ENCODE measurements at regions not wholly inside any gene's neighbourhood (a gene's known extent, or its start where the extent isn't known, plus 50 kb on each side); places are given as distances from the start of the nearest gene placed in this dataset.

DNA sequence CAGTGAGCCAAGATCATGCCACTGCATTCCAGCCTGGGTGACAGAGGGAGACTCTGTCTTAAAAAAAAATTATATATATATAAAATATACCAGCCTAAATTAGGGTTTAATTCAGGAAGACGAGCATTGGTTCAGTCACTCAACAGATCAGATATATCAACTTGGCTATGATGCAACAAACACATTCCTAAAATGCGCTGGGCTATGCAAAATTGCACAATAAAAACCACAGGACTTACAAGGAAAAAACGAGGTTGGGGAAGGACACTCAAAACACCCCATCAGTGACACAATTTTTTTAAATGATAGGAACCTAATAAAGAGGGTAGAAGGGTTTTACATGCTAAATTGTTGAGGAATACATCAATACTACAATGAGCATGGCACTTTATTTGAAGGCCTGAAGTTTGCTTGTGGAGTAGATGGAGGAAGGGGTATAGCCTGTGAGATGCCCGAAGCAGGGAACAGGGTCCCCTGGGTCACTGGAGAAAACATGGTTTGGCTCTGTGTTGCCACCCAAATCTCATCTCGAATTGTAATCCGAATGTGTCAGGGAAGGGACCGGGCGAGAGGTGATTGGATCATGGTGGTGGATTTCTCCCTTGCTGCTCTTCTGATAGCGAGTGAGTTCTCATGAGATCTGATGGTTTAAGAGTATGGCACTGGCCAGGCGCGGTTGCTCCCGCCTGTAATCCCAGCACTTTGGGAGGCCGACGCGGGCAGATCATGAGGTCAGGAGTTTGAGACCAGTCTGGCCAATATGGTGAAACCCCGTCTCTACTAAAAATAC lies 71.2 kb downstream of the TNFAIP2 start (continued):
- TF ChIP-seq, protein P1, sequence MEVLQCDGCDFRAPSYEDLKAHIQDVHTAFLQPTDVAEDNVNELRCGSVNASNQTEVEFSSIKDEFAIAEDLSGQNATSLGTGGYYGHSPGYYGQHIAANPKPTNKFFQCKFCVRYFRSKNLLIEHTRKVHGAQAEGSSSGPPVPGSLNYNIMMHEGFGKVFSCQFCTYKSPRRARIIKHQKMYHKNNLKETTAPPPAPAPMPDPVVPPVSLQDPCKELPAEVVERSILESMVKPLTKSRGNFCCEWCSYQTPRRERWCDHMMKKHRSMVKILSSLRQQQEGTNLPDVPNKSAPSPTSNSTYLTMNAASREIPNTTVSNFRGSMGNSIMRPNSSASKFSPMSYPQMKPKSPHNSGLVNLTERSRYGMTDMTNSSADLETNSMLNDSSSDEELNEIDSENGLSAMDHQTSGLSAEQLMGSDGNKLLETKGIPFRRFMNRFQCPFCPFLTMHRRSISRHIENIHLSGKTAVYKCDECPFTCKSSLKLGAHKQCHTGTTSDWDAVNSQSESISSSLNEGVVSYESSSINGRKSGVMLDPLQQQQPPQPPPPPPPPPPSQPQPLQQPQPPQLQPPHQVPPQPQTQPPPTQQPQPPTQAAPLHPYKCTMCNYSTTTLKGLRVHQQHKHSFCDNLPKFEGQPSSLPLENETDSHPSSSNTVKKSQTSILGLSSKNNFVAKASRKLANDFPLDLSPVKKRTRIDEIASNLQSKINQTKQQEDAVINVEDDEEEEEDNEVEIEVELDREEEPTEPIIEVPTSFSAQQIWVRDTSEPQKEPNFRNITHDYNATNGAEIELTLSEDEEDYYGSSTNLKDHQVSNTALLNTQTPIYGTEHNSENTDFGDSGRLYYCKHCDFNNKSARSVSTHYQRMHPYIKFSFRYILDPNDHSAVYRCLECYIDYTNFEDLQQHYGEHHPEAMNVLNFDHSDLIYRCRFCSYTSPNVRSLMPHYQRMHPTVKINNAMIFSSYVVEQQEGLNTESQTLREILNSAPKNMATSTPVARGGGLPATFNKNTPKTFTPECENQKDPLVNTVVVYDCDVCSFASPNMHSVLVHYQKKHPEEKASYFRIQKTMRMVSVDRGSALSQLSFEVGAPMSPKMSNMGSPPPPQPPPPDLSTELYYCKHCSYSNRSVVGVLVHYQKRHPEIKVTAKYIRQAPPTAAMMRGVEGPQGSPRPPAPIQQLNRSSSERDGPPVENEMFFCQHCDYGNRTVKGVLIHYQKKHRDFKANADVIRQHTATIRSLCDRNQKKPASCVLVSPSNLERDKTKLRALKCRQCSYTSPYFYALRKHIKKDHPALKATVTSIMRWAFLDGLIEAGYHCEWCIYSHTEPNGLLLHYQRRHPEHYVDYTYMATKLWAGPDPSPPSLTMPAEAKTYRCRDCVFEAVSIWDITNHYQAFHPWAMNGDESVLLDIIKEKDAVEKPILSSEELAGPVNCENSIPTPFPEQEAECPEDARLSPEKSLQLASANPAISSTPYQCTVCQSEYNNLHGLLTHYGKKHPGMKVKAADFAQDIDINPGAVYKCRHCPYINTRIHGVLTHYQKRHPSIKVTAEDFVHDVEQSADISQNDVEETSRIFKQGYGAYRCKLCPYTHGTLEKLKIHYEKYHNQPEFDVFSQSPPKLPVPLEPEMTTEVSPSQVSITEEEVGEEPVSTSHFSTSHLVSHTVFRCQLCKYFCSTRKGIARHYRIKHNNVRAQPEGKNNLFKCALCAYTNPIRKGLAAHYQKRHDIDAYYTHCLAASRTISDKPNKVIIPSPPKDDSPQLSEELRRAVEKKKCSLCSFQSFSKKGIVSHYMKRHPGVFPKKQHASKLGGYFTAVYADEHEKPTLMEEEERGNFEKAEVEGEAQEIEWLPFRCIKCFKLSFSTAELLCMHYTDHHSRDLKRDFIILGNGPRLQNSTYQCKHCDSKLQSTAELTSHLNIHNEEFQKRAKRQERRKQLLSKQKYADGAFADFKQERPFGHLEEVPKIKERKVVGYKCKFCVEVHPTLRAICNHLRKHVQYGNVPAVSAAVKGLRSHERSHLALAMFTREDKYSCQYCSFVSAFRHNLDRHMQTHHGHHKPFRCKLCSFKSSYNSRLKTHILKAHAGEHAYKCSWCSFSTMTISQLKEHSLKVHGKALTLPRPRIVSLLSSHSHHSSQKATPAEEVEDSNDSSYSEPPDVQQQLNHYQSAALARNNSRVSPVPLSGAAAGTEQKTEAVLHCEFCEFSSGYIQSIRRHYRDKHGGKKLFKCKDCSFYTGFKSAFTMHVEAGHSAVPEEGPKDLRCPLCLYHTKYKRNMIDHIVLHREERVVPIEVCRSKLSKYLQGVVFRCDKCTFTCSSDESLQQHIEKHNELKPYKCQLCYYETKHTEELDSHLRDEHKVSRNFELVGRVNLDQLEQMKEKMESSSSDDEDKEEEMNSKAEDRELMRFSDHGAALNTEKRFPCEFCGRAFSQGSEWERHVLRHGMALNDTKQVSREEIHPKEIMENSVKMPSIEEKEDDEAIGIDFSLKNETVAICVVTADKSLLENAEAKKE (CRISPR knock-in tag; IDR thresholded peaks at IDR 0.05), result no peak
- no peak for TF ChIP-seq STAT1 (IDR thresholded peaks at IDR 0.05; ENCODE audit: unreplicated experiment)
- TF ChIP-seq ETS1 (IDR thresholded peaks at IDR 0.05), result no peak

DNA sequence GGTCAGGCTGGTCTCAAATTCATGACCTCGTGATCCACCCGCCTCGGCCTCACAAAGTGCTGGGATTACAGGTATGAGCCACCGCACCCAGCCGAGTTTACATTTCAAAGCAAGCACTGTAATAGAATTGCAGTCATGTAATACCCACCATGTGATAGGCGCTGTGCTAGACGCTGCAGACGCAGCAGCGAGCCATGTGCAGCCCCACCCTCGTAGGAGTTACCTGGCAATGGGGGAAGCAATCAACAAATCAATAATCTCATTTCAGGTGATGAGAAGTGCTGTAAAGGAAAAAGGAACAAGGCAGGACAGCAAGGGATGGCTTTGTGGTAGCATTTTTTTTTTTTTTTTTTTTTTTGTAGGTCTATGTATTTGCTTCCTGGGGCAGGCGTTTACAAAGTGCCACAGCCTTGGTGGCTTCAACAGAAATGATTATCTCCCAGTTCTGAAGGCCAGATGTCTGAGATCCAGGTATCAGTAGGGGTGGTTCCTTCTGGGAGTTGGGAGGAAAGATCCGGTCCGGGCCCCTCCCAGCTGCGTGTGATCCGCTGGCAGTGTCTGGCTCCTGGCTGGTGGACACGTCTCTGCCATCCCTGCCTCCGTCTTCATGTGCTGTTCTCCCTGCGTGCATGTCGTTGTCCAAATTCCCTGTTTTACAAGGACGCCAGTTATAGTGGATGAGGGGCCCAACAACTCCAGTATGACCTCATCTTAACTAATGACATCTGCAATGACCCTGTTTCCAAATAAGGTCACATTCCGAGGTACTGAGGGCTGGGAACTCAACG lies 72.8 kb downstream of the TNFAIP2 start:
- no peaks in the 10 kb centered on the region for H3K79me2 ChIP-seq (replicated peaks; ENCODE audit: insufficient read depth)
- no peak overlapping the region for H3K27ac ChIP-seq (ENCODE audit: low read depth)
- TF ChIP-seq ZNF331 (CRISPR knock-in tag; IDR thresholded peaks at IDR 0.05; ENCODE audit: low read depth) (no peak), ETS1 (IDR thresholded peaks at IDR 0.05) (no peak), JUNB (IDR thresholded peaks at IDR 0.05; ENCODE audit: unreplicated experiment) (no peak), STAT1 (IDR thresholded peaks at IDR 0.05; ENCODE audit: unreplicated experiment) (no peak), POLR2AphosphoS5 (IDR thresholded peaks at IDR 0.05; ENCODE audit: low read depth) (no peak), REST (IDR thresholded peaks at IDR 0.05; ENCODE audit: unreplicated experiment) (no peak), ZNF114 (CRISPR knock-in tag; IDR thresholded peaks at IDR 0.05) (no peak), EZH2phosphoT487 (IDR thresholded peaks at IDR 0.05; ENCODE audit: unreplicated experiment) (no peak), NANOG (IDR thresholded peaks at IDR 0.05; ENCODE audit: borderline replicate concordance) (no peak), CREB1 (CRISPR knock-in tag; IDR thresholded peaks at IDR 0.05; ENCODE audit: low read depth) (no peak)
- H3K36me3 Mint-ChIP-seq (ENCODE audit: low read depth), result peaks cover 2% of the 10 kb centered on the region; the same call in 2 of the 3 replicates
- 0 out of 2 replicates have a peak, but pooled peaks cover 4% of the 10 kb centered on the region for H3K9me2 ChIP-seq (ENCODE audit: insufficient read depth)
- H3K4me2 ChIP-seq, result no peak overlapping the region
- H3K4me1 Mint-ChIP-seq, result no peaks in the 10 kb centered on the region
- no peak overlapping the region for H3K27ac Mint-ChIP-seq
- H2AFZ ChIP-seq, result no peak overlapping the region
- H3K36me3 ChIP-seq (ENCODE audit: insufficient read depth), result no peaks in the 10 kb centered on the region
- H3K27me3 ChIP-seq (ENCODE audit: insufficient read depth), result peaks cover 5% of the 10 kb centered on the region; the same call in 1 of the 2 replicates
- no peaks in the 10 kb centered on the region for H3K27me3 Mint-ChIP-seq (ENCODE audit: insufficient read depth, low read depth, poor library complexity)
- H3K4me3 ChIP-seq, result no peak overlapping the region
- no peak for DNase-seq (ENCODE audit: low spot score)
- H4K20me1 ChIP-seq (replicated peaks; ENCODE audit: insufficient read depth), result no peaks in the 10 kb centered on the region
- H3K9me3 Mint-ChIP-seq, result peaks cover 8% of the 10 kb centered on the region
- H3K4me3 Mint-ChIP-seq, result no peak overlapping the region
- ATAC-seq, result no peak
- no peaks in the 10 kb centered on the region for H3F3A ChIP-seq (replicated peaks; ENCODE audit: low read depth)
- no peaks in the 10 kb centered on the region for H3K4me1 ChIP-seq (ENCODE audit: insufficient read depth)

Measured in GM23338 (cell line).